ENCODE measurements at regions not wholly inside any gene's neighbourhood (a gene's known extent, or its start where the extent isn't known, plus 50 kb on each side); places are given as distances from the start of the nearest gene placed in this dataset.

- DNase-seq, result no peak
Observed at GRCh38 chr5:61596265-61596664, 264.2 kb downstream of the ZSWIM6 start.

- no peak for DNase-seq
Observed at GRCh38 chr5:61597684-61598083, 265.6 kb downstream of the ZSWIM6 start.

GRCh38 chr5:61598126-61598525 lies 266.1 kb downstream of the ZSWIM6 start:
- DNase-seq, result no peak

- DNase-seq, result no peak
Observed at GRCh38 chr5:61599370-61600122, 267.5 kb downstream of the ZSWIM6 start.

- DNase-seq, result no peak
Observed at GRCh38 chr5:61600123-61600444, 268.0 kb downstream of the ZSWIM6 start.

GRCh38 chr5:61600945-61601511 lies 269.0 kb downstream of the ZSWIM6 start:
- no peak for DNase-seq

- no peak for DNase-seq
Observed at GRCh38 chr5:61603211-61603908, 271.3 kb downstream of the ZSWIM6 start.

- no peak for DNase-seq
Observed at GRCh38 chr5:61604076-61605025, 272.3 kb downstream of the ZSWIM6 start.

- DNase-seq, result no peak
Observed at GRCh38 chr5:61609840-61610677, 278.0 kb downstream of the ZSWIM6 start.

GRCh38 chr5:61610678-61611024 lies 278.6 kb downstream of the ZSWIM6 start:
- no peak for DNase-seq

GRCh38 chr5:61612431-61612830 lies 280.4 kb downstream of the ZSWIM6 start:
- no peak for DNase-seq

- no peak for DNase-seq
Observed at GRCh38 chr5:61613679-61614078, 281.6 kb downstream of the ZSWIM6 start.

- no peak for DNase-seq
Observed at GRCh38 chr5:61614606-61615005, 282.5 kb downstream of the ZSWIM6 start.

GRCh38 chr5:61617039-61617438 lies 285.0 kb downstream of the ZSWIM6 start:
- no peak for DNase-seq

GRCh38 chr5:61617995-61618525 lies 286.0 kb downstream of the ZSWIM6 start:
- no peak for DNase-seq

- DNase-seq, result no peak
Observed at GRCh38 chr5:61618577-61618976, 286.5 kb downstream of the ZSWIM6 start.

GRCh38 chr5:61619289-61619688 lies 287.2 kb downstream of the ZSWIM6 start:
- DNase-seq, result no peak

GRCh38 chr5:61619777-61620518 lies 287.9 kb downstream of the ZSWIM6 start:
- no peak for DNase-seq

GRCh38 chr5:61620699-61621182 lies 288.7 kb downstream of the ZSWIM6 start:
- no peak for DNase-seq

GRCh38 chr5:61621202-61621650 lies 289.2 kb downstream of the ZSWIM6 start:
- no peak for DNase-seq

- DNase-seq, result no peak
Observed at GRCh38 chr5:61622156-61622555, 290.1 kb downstream of the ZSWIM6 start.
